ENCODE measurements at regions not wholly inside any gene's neighbourhood (a gene's known extent, or its start where the extent isn't known, plus 50 kb on each side); places are given as distances from the start of the nearest gene placed in this dataset.

DNA sequence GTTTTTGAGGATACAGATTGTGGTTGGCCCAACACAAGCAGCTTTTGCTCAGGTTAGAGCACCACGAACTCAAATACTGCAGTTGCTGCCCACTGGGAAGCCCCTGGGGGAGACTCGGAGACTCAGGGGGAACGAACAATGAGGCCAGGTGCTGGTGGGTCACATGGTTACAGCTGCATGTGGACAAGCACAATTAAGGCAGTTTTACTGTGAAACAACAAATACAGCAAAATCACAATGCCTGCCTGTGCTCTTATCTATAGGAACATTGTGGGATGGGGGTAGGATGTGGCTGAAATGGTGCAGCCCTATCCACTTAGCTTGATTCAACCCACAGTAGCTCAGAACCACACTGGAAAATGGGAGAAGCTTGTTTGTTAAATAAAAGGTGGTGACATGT lies 119.7 kb upstream of the SPATA13 start:
- no peak for TF ChIP-seq CTCF (IDR thresholded peaks at IDR 0.05; ENCODE audit: extremely low read depth, missing control alignments)
- no peak for DNase-seq (ENCODE audit: low spot score)

- no peak for DNase-seq (ENCODE audit: low spot score)
- no peak for TF ChIP-seq CTCF (IDR thresholded peaks at IDR 0.05; ENCODE audit: extremely low read depth, missing control alignments)
Observed at GRCh38 chr13:24041651-24042225, 118.8 kb upstream of the SPATA13 start.

DNA sequence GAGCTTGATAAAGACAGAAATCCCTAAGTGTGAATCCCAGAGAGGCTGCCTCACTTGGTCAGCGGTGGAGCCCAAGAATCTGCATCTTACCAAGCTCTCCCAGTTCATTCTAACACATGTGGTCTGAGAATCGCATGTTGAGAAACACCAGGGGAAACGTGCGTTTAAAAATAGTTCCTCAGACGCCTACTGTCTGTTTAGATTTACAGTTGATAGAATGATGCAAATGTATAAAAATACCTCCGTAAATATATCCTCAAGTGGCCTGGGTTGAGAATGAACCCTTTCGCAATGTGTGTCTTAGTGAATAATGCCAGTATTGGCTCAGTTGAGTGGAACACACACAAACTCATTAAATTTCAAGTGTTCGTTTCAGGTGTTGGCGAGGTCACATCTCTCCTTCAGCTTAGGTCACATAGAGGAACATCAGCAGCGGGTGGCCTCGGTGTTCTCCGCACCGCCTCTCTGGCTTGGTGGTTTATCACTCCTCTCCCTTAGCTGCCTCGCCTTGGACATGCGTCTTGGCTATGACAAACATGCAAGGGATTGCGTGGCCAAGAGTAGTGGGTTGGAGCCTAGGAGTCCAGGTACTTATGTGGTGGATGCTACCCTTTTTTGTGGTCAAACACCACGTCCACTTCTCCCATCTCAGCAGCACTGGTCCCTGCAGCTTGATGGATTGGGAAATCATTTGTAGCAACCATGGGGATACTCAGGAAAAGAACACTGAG lies 117.6 kb upstream of the SPATA13 start:
- no peak for DNase-seq (ENCODE audit: low spot score)

GRCh38 chr13:24043590-24044350 lies 116.8 kb upstream of the SPATA13 start:
- DNase-seq (ENCODE audit: low spot score) = no peak
- TF ChIP-seq CTCF (IDR thresholded peaks at IDR 0.05; ENCODE audit: extremely low read depth, missing control alignments) = no peak

More for the DNA sequence above, 117.6 kb upstream of the SPATA13 start:
- TF ChIP-seq CTCF (IDR thresholded peaks at IDR 0.05; ENCODE audit: extremely low read depth, missing control alignments) = no peak

GRCh38 chr13:24045597-24045996 lies 114.9 kb upstream of the SPATA13 start:
- DNase-seq (ENCODE audit: low spot score) = no peak
- TF ChIP-seq CTCF (IDR thresholded peaks at IDR 0.05; ENCODE audit: extremely low read depth, missing control alignments) = no peak

DNA sequence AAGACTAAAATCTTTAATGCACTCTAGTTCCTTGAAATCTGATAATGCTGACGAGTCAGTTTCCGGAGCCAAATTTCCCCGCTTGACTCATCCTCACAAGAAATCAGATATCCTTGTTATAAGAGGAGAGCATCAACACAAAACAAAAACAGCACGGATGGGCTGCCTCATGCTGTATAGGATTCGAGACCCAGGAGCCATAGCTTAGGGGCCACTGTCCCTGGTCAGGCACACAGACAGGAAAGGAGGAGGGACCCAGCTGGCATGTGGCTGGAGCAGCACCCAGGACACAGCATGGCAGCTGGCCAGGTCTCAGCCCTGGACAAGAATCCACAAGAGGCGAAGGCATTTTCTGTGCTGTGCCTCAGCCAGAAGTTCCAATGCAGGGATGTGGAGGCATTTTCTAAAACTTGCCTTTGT lies 110.2 kb upstream of the SPATA13 start:
- no peak for TF ChIP-seq CTCF (IDR thresholded peaks at IDR 0.05; ENCODE audit: extremely low read depth, missing control alignments)
- no peak for DNase-seq (ENCODE audit: low spot score)

All from GM20000 (cell line).